GM12864 (cell line): ENCODE measurements at regions not wholly inside any gene's neighbourhood (a gene's known extent, or its start where the extent isn't known, plus 50 kb on each side); places are given as distances from the start of the nearest gene placed in this dataset.
"Not testable (repeated sequence)": the region's sequence is repeated elsewhere in the genome, so short reads cannot be mapped to it uniquely, and the experiment has no call there.

Experiments
- DNase-seq: peaks from one replicate; pipeline ENCODE4 v3.0.0-alpha.2; 2011; ENCODE audit warnings: low read depth
- H3K4me3 ChIP-seq: 2 replicates; pipeline ENCODE4 v1.5.1; 2011; ENCODE audit warnings: mild to moderate bottlenecking, low read depth, low read length, control low read depth
- TF ChIP-seq, protein P1 (sequence below): IDR thresholded peaks from 2 replicates; pipeline ENCODE4 v1.5.1; 2011; ENCODE audit warnings: low read depth, mild to moderate bottlenecking, moderate library complexity, low read length, control low read depth, inconsistent platforms; ENCODE audit errors: missing control alignments

DNA sequence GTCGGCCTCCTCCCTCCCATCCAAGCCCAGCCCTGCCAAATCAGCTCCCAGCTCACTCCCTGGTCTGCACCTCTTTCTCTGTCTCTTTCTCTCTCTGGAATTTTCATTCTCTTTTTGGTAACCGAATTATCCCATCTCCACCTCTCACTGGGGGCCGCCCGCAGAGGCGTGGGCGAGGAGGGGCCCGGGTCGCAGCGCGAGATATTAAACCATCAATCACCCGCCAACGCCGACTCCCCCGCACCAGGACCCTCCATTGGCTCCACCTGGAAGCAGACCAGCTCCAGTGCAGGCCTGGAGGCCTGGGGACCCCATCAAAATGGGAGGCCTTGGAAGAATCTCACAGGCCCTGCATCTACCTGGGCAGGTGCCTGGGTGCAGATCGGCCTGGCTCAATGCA, 83.8 kb upstream of the ADGRL1 start:
- not testable (repeated sequence) for DNase-seq, H3K4me3 ChIP-seq

DNA sequence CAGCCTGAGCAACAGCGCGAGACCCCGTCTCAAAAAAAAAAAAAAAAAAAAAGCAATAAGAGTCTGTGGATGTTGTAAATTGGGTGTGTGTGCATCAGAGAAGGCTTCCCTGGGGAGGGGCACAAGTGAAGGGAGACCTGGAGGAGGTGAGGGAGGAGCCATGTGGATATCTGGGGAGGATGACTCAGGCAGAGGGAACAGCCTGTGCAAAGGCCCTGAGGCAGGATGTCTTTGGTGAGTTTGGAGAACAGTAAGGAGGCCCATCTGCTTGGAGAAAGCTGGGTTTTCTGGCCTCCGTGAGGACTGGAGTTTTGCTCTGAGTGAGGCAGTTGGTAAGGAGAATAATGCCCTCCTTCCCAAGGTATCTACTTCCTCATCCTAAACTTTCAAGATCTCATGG, 81.9 kb upstream of the ADGRL1 start:
- DNase-seq, H3K4me3 ChIP-seq: not testable (repeated sequence)

DNA sequence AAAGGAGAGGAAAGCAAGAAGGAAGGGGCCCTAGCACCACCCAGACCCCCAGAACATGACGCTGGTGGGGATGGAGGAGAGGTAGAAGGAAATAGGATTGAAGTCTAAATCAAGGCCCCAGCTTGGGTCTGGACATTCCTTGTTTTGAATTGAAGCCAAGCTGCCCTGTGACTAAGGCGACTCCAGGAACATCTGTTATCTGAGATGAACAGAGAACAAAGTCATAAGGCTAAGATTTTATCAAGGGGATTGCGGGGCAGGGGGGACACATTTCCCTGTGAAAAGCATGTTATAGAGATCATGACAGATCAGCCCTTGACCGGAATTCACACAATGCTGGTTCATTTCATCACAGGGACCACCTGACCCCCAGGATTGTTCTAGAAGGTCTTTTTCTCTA, 80.6 kb upstream of the ADGRL1 start:
- DNase-seq, H3K4me3 ChIP-seq: not testable (repeated sequence)

DNA sequence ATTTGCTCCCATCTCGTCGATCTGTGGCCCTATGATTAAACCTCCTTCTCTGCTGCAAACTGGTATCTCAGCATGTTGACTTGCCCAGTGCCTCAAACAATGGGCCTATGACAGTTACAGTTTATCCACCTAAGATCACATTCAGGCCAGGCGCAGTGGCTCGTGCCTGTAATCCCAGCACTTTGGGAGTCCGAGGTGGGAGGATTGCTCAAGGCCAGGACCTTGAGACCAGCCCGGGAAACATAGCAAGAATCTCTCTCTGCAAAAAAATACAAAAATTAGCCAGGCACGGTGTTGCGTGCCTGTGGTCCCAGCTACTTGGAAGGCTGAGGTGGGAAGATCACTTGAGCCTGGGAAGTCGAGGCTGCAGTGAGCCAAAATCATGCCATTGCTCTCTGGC, 79.8 kb upstream of the ADGRL1 start:
- DNase-seq, H3K4me3 ChIP-seq: not testable (repeated sequence)

DNA sequence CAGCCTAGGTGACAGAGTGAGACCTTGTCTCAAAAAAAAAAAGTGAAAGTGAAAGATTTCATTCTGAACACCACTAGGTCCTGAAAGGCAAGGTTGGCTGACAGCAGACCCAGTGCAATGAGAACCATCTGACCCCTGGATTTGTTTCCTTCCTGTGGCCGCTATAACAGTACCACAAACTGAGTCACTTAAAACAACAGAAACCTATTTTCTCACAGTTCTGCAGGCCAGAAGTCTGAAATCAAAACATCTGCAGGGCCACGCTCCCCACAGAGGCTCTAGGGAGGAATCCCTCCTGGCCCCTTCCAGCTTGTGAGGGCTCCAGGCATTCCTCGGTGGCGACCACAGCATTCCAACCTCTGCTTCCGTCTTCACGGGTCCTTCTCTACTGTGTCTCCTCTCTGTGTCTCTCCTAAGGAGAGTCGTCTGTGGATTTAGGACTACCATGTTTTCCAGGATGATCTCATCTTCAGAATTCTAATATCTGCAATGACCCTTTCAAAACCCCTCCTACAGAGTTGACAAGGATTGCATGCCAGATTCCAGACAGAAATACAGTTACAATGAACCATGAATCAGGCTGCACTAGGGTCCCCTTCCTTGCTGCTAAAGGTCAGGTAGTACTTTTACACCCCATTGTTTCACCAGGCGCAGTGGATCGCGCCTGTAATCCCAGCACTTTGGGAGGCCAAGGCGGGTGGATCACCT, 78.0 kb upstream of the ADGRL1 start:
- peak; percentile 61 for DNase-seq
- not testable (repeated sequence) for H3K4me3 ChIP-seq

DNA sequence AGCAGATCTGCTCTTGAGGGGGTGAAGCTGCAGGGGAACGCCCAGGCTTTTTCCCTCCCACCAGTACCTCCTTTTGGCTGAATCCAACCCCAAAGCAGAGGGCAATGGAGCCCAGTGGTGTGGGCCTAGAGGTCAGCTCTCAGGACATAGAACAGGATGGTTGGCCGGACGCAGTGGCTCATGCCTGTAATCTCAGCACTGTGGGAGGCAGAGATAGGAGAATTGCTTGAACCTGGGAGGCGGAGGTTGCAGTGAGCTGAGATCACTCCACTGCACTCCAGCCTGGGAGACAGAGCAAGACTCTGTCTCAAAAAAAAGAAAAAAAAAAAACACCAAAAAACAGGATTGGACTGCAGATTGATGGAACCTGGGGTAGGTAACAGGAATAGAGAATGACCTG, 73.3 kb upstream of the ADGRL1 start:
- DNase-seq, H3K4me3 ChIP-seq: not testable (repeated sequence)

DNA sequence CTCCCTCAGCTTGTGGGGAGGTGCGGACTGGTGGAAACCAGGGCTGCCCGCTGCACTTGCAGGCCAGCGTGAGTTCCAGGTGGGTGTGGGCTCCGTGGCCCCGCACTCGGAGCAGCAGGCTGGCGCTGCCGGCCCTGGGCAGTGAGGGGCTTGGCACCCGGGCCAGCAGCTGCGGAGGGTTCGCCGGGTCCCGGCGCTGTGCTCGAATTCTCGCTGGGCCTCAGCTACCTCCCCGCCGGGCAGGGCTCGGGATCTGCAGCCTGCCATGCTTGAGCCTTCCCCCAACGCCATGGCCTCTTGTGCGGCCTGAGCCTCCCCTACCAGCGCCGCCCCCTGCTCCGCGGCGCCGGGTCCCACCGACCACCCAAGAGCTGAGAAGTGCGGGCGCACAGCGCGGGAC, 71.6 kb upstream of the ADGRL1 start:
- TF ChIP-seq, protein P1, sequence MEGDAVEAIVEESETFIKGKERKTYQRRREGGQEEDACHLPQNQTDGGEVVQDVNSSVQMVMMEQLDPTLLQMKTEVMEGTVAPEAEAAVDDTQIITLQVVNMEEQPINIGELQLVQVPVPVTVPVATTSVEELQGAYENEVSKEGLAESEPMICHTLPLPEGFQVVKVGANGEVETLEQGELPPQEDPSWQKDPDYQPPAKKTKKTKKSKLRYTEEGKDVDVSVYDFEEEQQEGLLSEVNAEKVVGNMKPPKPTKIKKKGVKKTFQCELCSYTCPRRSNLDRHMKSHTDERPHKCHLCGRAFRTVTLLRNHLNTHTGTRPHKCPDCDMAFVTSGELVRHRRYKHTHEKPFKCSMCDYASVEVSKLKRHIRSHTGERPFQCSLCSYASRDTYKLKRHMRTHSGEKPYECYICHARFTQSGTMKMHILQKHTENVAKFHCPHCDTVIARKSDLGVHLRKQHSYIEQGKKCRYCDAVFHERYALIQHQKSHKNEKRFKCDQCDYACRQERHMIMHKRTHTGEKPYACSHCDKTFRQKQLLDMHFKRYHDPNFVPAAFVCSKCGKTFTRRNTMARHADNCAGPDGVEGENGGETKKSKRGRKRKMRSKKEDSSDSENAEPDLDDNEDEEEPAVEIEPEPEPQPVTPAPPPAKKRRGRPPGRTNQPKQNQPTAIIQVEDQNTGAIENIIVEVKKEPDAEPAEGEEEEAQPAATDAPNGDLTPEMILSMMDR, result no peak
- DNase-seq, result no peak
- H3K4me3 ChIP-seq, result no peak overlapping the region

DNA sequence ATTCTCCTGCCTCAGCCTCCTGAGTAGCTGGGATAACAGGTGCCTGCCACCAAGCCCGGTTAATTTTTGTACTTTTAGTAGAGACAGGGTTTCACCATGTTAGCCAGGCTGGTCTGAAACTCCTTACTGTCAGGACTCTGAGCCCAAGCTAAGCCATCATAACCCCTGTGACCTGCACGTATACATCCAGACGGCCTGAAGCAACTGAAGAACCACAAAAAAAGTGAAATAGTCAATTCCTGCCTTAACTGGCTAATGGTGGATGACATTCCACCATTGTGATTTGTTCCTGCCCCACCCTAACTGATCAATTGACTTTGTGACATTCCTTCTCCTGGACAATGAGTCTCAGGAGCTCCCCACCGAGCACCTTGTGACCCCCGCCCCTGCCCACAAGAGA, 69.9 kb upstream of the ADGRL1 start:
- H3K4me3 ChIP-seq, DNase-seq: not testable (repeated sequence)

DNA sequence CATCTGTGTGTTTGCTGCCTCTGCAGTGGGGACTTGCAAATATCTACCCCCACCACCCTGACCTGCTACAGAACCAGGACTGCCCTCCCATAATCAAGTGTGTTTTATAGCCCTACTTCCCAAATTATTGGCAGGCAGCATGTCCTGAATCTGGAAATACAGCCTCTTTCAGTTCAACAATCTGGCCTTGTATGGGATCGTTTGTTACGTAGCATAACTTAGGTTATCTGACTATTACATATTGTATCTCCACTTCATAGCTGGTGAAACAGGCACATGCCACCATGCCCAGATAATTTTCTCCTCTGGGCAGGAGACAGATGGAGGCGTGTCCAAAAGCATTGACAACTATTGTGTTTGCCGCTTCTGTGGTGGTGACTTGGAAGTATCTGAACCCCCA, 66.7 kb upstream of the ADGRL1 start:
- DNase-seq, result no peak
- TF ChIP-seq, protein P1, result no peak
- H3K4me3 ChIP-seq, result no peak overlapping the region

DNA sequence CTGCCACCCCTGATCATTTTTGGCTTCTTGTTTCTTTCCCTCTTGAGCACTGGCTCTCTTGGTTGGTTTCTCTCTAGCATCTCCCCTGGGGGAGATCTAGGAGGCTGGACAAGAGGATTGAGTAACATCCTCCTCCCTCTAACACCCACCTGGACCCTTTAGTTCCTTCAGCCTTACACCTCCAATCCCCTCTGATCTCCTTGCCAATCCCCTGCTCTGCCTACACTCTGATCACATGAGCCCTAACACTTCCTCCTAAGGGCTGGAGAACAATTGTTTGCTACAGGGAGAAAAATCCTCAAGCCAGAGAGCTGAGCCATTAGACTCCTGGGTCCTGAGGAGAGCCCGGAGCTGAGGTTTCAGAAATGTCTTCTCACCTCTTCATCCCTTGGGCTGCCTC, 65.9 kb upstream of the ADGRL1 start:
- no peak for DNase-seq
- no peak overlapping the region for H3K4me3 ChIP-seq
- TF ChIP-seq, protein P1, result no peak

DNA sequence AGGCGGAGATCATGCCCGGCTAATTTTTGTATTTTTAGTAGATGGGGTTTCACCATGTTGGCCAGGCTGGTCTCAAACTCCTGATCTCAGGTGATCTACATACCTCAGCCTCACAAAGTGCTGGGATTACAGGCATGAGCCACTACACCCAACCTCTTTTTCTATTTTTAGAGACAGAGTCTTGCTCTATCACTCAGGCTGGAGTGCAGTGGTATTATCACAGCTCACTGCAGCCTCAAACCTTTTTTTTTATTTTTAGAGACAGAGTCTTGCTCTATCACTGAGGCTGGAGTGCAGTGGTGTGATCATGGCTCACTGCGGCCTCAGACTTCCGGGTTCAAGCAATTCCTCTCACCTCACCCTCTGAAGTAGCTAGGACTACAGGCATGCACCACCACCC, 64.6 kb upstream of the ADGRL1 start:
- not testable (repeated sequence) for H3K4me3 ChIP-seq, DNase-seq
